ENCODE measurements at regions not wholly inside any gene's neighbourhood (a gene's known extent, or its start where the extent isn't known, plus 50 kb on each side); places are given as distances from the start of the nearest gene placed in this dataset.

- Histone ChIP-seq H3K79me2 (replicated peaks; ENCODE audit: insufficient read depth) (no peaks in the 10 kb centered on the region), H4K20me1 (replicated peaks; ENCODE audit: insufficient read depth) (no peaks in the 10 kb centered on the region), H3K36me3 (ENCODE audit: insufficient read depth) (no peaks in the 10 kb centered on the region), H3F3A (replicated peaks; ENCODE audit: low read depth) (no peaks in the 10 kb centered on the region), H3K27ac (ENCODE audit: low read depth) (no peak overlapping the region), H3K27me3 (ENCODE audit: insufficient read depth) (no peaks in the 10 kb centered on the region), H3K4me2 (no peak overlapping the region), H3K9me2 (ENCODE audit: insufficient read depth) (no peaks in the 10 kb centered on the region), H3K4me3 (no peak overlapping the region), H3K4me1 (ENCODE audit: insufficient read depth) (no peaks in the 10 kb centered on the region), H2AFZ (no peak overlapping the region)
- peaks cover 11% of the 10 kb centered on the region for H3K27me3 Mint-ChIP-seq (ENCODE audit: insufficient read depth, low read depth, poor library complexity)
- H3K4me1 Mint-ChIP-seq = no peaks in the 10 kb centered on the region
- ATAC-seq (no peak), DNase-seq (ENCODE audit: low spot score) (no peak)
- TF ChIP-seq ZNF331 (CRISPR knock-in tag; IDR thresholded peaks at IDR 0.05; ENCODE audit: low read depth) (no peak), ZNF114 (CRISPR knock-in tag; IDR thresholded peaks at IDR 0.05) (no peak), STAT1 (IDR thresholded peaks at IDR 0.05; ENCODE audit: unreplicated experiment) (no peak), EZH2 (IDR thresholded peaks at IDR 0.05; ENCODE audit: low read depth, unreplicated experiment) (no peak), ETS1 (IDR thresholded peaks at IDR 0.05) (no peak), REST (IDR thresholded peaks at IDR 0.05; ENCODE audit: unreplicated experiment) (no peak), CTCF (conservative IDR thresholded peaks at IDR 0.05; ENCODE audit: low read depth in 2 of 2) (no peak), POLR2AphosphoS5 (IDR thresholded peaks at IDR 0.05; ENCODE audit: low read depth) (no peak)
- H3K27ac Mint-ChIP-seq = peak overlapping the region; percentile 18; the same call in 1 of the 2 replicates
- no peak overlapping the region for H3K4me3 Mint-ChIP-seq
- H3K9me3 Mint-ChIP-seq = no peaks in the 10 kb centered on the region
- no peaks in the 10 kb centered on the region for H3K36me3 Mint-ChIP-seq (ENCODE audit: low read depth)
Measured at GRCh38 chr20:19907326-19908056, 109.7 kb upstream of the NAA20 start.

- H3K4me1 Mint-ChIP-seq = no peaks in the 10 kb centered on the region
- H3K36me3 ChIP-seq (ENCODE audit: insufficient read depth) = no peaks in the 10 kb centered on the region
- H3K4me3 ChIP-seq = no peak overlapping the region
- H3K27ac ChIP-seq (ENCODE audit: low read depth) = no peak overlapping the region
- no peak overlapping the region for H3K4me2 ChIP-seq
- no peaks in the 10 kb centered on the region for H3F3A ChIP-seq (replicated peaks; ENCODE audit: low read depth)
- H3K4me3 Mint-ChIP-seq = no peak overlapping the region
- H3K27me3 Mint-ChIP-seq (ENCODE audit: insufficient read depth, low read depth, poor library complexity) = peaks cover 9% of the 10 kb centered on the region
- no peaks in the 10 kb centered on the region for H3K36me3 Mint-ChIP-seq (ENCODE audit: low read depth)
- TF ChIP-seq CTCF (conservative IDR thresholded peaks at IDR 0.05; ENCODE audit: low read depth in 2 of 2) (no peak), STAT1 (IDR thresholded peaks at IDR 0.05; ENCODE audit: unreplicated experiment) (no peak), ZNF331 (CRISPR knock-in tag; IDR thresholded peaks at IDR 0.05; ENCODE audit: low read depth) (no peak)
- H3K9me2 ChIP-seq (ENCODE audit: insufficient read depth) = no peaks in the 10 kb centered on the region
- no peaks in the 10 kb centered on the region for H4K20me1 ChIP-seq (replicated peaks; ENCODE audit: insufficient read depth)
- no peaks in the 10 kb centered on the region for H3K79me2 ChIP-seq (replicated peaks; ENCODE audit: insufficient read depth)
- no peak overlapping the region for H2AFZ ChIP-seq
- no peak for DNase-seq (ENCODE audit: low spot score)
- no peaks in the 10 kb centered on the region for H3K9me3 Mint-ChIP-seq
- H3K4me1 ChIP-seq (ENCODE audit: insufficient read depth) = no peaks in the 10 kb centered on the region
- no peak for ATAC-seq
- H3K27ac Mint-ChIP-seq = no peak overlapping the region
- H3K27me3 ChIP-seq (ENCODE audit: insufficient read depth) = no peaks in the 10 kb centered on the region
Measured at GRCh38 chr20:19908576-19908975, 108.6 kb upstream of the NAA20 start.

All from GM23338 (cell line).